ENCODE measurements at regions not wholly inside any gene's neighbourhood (a gene's known extent, or its start where the extent isn't known, plus 50 kb on each side); places are given as distances from the start of the nearest gene placed in this dataset.
"Not testable (repeated sequence)": the region's sequence is repeated elsewhere in the genome, so short reads cannot be mapped to it uniquely, and the experiment has no call there.

DNA sequence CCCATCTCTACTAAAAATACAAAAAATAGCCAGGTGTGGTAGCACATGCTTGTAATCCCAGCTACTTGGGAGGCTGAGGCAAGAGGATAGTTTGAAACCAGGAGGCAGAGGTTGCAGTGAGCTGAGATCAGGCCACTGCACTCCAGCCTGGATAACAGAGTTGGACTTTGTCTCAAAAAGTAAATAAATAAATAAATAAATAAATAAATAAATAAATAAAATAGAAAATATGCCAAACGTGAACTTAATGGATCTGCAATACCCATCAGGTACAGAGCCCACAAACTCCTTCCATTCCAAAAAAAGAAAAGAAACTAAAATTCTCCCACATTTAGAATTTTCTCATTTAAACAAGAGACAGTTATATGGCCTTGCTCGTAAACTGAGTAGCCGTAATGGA lies 702.7 kb downstream of the CDH18 start (continued):
- TF ChIP-seq, protein P1, sequence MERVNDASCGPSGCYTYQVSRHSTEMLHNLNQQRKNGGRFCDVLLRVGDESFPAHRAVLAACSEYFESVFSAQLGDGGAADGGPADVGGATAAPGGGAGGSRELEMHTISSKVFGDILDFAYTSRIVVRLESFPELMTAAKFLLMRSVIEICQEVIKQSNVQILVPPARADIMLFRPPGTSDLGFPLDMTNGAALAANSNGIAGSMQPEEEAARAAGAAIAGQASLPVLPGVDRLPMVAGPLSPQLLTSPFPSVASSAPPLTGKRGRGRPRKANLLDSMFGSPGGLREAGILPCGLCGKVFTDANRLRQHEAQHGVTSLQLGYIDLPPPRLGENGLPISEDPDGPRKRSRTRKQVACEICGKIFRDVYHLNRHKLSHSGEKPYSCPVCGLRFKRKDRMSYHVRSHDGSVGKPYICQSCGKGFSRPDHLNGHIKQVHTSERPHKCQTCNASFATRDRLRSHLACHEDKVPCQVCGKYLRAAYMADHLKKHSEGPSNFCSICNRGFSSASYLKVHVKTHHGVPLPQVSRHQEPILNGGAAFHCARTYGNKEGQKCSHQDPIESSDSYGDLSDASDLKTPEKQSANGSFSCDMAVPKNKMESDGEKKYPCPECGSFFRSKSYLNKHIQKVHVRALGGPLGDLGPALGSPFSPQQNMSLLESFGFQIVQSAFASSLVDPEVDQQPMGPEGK (CRISPR knock-in tag; IDR thresholded peaks at IDR 0.05; ENCODE audit: borderline replicate concordance) = no peak
- TF ChIP-seq ZNF565 (CRISPR knock-in tag; conservative IDR thresholded peaks at IDR 0.05; ENCODE audit: low read depth) (no peak), TOX (CRISPR knock-in tag; IDR thresholded peaks at IDR 0.05; ENCODE audit: borderline replicate concordance) (no peak), ISL1 (CRISPR knock-in tag; IDR thresholded peaks at IDR 0.05) (no peak), TCF4 (CRISPR knock-in tag; IDR thresholded peaks at IDR 0.05; ENCODE audit: borderline replicate concordance) (no peak), PPARA (CRISPR knock-in tag; IDR thresholded peaks at IDR 0.05; ENCODE audit: borderline replicate concordance) (no peak), GLIS3 (CRISPR knock-in tag; IDR thresholded peaks at IDR 0.05) (no peak), ZC3H10 (CRISPR knock-in tag; IDR thresholded peaks at IDR 0.05) (no peak), BACH2 (CRISPR knock-in tag; IDR thresholded peaks at IDR 0.05; ENCODE audit: borderline replicate concordance) (no peak)

DNA sequence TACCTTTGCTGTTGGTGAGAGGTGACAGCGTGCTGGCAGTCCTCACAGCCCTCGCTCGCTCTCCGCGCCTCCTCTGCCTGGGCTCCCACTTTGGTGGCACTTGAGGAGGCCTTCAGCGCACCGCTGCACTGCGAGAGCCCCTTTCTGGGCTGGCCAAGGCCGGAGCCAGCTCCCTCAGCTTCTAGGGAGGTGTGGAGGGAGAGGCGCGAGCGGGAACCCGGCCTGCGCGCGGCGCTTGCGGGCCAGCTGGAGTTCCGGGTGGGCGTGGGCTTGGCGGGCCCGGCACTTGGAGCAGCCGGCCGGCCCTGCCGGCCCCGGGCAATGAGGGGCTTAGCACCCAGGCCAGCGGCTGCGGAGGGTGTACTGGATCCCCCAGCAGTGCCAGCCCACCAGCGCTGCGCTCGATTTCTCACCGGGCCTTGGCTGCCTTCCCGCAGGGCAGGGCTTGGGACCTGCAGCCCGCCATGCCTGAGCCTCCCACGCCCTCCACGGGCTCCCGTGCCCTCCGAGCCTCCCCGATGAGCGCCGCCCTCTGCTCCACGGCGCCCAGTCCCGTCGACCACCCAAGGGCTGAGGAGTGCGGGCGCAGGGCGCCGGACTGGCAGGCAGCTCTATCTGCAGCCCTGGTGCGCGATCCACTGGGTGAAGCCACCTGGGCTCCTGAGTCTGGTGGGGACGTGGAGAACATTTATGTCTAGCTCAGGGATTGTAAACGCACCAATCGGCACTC lies 700.3 kb downstream of the CDH18 start:
- not testable (repeated sequence) for ATAC-seq

DNA sequence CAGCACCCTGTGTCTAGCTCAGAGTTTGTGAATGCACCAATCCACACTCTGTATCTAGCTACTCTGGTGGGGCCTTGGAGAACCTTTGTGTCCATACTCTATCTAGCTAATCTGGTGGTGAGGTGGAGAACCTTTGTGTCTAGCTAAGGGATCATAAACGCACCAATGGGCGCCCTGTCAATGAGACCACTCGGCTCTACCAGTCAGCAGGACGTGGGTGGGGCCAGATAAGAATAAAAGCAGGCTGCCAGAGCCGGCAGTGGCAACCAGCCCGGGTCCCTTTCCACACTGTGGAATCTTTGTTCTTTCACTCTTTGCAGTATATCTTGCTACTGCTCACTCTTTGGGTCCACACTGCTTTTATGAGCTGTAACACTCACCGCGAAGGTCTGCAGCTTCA lies 699.7 kb downstream of the CDH18 start:
- not testable (repeated sequence) for ATAC-seq

DNA sequence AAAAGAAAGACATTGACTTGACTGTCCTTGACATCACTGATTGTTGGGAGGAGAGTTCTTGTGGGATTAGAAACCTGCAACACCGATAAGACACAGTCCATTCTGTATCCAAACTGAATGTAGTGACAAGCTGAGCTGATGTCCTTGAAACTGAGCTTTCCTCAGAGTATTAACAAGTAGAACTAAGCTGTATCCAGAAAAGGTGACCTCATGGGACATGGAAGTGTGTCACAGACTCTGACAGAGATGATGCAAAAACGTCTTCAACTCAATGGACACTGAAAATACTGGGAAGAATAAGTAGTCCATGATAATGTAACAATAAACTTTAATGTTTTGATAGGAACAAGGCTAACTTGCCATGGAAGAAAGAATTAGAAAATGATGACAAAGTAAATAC lies 690.1 kb downstream of the CDH18 start:
- TF ChIP-seq, protein P2, sequence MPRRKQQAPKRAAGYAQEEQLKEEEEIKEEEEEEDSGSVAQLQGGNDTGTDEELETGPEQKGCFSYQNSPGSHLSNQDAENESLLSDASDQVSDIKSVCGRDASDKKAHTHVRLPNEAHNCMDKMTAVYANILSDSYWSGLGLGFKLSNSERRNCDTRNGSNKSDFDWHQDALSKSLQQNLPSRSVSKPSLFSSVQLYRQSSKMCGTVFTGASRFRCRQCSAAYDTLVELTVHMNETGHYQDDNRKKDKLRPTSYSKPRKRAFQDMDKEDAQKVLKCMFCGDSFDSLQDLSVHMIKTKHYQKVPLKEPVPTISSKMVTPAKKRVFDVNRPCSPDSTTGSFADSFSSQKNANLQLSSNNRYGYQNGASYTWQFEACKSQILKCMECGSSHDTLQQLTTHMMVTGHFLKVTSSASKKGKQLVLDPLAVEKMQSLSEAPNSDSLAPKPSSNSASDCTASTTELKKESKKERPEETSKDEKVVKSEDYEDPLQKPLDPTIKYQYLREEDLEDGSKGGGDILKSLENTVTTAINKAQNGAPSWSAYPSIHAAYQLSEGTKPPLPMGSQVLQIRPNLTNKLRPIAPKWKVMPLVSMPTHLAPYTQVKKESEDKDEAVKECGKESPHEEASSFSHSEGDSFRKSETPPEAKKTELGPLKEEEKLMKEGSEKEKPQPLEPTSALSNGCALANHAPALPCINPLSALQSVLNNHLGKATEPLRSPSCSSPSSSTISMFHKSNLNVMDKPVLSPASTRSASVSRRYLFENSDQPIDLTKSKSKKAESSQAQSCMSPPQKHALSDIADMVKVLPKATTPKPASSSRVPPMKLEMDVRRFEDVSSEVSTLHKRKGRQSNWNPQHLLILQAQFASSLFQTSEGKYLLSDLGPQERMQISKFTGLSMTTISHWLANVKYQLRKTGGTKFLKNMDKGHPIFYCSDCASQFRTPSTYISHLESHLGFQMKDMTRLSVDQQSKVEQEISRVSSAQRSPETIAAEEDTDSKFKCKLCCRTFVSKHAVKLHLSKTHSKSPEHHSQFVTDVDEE (CRISPR knock-in tag; IDR thresholded peaks at IDR 0.05) = no peak
- TF ChIP-seq ZFP3 (CRISPR knock-in tag; IDR thresholded peaks at IDR 0.05) (no peak), ZFP30 (CRISPR knock-in tag; IDR thresholded peaks at IDR 0.05) (no peak), ZC3H10 (CRISPR knock-in tag; IDR thresholded peaks at IDR 0.05) (no peak), OSR1 (CRISPR knock-in tag; IDR thresholded peaks at IDR 0.05) (no peak), ZNF8 (CRISPR knock-in tag; IDR thresholded peaks at IDR 0.05) (no peak), SNAI2 (CRISPR knock-in tag; IDR thresholded peaks at IDR 0.05) (no peak), BACH2 (CRISPR knock-in tag; IDR thresholded peaks at IDR 0.05; ENCODE audit: borderline replicate concordance) (no peak), ESRRG (CRISPR knock-in tag; IDR thresholded peaks at IDR 0.05) (no peak), ZNF565 (CRISPR knock-in tag; conservative IDR thresholded peaks at IDR 0.05; ENCODE audit: low read depth) (no peak), PPARA (CRISPR knock-in tag; IDR thresholded peaks at IDR 0.05; ENCODE audit: borderline replicate concordance) (no peak), ISL1 (CRISPR knock-in tag; IDR thresholded peaks at IDR 0.05) (no peak), ZNF70 (CRISPR knock-in tag; IDR thresholded peaks at IDR 0.05) (no peak)
- TF ChIP-seq, protein P3, sequence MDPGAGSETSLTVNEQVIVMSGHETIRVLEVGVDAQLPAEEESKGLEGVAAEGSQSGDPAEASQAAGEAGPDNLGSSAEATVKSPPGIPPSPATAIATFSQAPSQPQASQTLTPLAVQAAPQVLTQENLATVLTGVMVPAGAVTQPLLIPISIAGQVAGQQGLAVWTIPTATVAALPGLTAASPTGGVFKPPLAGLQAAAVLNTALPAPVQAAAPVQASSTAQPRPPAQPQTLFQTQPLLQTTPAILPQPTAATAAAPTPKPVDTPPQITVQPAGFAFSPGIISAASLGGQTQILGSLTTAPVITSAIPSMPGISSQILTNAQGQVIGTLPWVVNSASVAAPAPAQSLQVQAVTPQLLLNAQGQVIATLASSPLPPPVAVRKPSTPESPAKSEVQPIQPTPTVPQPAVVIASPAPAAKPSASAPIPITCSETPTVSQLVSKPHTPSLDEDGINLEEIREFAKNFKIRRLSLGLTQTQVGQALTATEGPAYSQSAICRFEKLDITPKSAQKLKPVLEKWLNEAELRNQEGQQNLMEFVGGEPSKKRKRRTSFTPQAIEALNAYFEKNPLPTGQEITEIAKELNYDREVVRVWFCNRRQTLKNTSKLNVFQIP (CRISPR knock-in tag; IDR thresholded peaks at IDR 0.05; ENCODE audit: borderline replicate concordance, low read depth) = no peak
- TF ChIP-seq, protein P4, sequence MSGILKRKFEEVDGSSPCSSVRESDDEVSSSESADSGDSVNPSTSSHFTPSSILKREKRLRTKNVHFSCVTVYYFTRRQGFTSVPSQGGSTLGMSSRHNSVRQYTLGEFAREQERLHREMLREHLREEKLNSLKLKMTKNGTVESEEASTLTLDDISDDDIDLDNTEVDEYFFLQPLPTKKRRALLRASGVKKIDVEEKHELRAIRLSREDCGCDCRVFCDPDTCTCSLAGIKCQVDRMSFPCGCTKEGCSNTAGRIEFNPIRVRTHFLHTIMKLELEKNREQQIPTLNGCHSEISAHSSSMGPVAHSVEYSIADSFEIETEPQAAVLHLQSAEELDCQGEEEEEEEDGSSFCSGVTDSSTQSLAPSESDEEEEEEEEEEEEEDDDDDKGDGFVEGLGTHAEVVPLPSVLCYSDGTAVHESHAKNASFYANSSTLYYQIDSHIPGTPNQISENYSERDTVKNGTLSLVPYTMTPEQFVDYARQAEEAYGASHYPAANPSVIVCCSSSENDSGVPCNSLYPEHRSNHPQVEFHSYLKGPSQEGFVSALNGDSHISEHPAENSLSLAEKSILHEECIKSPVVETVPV (CRISPR knock-in tag; IDR thresholded peaks at IDR 0.05) = no peak
- TF ChIP-seq, protein P5, sequence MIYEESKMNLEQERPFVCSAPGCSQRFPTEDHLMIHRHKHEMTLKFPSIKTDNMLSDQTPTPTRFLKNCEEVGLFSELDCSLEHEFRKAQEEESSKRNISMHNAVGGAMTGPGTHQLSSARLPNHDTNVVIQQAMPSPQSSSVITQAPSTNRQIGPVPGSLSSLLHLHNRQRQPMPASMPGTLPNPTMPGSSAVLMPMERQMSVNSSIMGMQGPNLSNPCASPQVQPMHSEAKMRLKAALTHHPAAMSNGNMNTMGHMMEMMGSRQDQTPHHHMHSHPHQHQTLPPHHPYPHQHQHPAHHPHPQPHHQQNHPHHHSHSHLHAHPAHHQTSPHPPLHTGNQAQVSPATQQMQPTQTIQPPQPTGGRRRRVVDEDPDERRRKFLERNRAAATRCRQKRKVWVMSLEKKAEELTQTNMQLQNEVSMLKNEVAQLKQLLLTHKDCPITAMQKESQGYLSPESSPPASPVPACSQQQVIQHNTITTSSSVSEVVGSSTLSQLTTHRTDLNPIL (CRISPR knock-in tag; IDR thresholded peaks at IDR 0.05; ENCODE audit: low read depth) = no peak
- no peak for ATAC-seq
